Cerebellar cortex (tissue), 1 donor: ENCODE measurements at regions not wholly inside any gene's neighbourhood (a gene's known extent, or its start where the extent isn't known, plus 50 kb on each side); places are given as distances from the start of the nearest gene placed in this dataset.

Source experiments
- DNase-seq: peaks from one replicate; pipeline ENCODE4 v3.0.0-alpha.2; 2015; ENCODE audit warnings: low spot score

DNA sequence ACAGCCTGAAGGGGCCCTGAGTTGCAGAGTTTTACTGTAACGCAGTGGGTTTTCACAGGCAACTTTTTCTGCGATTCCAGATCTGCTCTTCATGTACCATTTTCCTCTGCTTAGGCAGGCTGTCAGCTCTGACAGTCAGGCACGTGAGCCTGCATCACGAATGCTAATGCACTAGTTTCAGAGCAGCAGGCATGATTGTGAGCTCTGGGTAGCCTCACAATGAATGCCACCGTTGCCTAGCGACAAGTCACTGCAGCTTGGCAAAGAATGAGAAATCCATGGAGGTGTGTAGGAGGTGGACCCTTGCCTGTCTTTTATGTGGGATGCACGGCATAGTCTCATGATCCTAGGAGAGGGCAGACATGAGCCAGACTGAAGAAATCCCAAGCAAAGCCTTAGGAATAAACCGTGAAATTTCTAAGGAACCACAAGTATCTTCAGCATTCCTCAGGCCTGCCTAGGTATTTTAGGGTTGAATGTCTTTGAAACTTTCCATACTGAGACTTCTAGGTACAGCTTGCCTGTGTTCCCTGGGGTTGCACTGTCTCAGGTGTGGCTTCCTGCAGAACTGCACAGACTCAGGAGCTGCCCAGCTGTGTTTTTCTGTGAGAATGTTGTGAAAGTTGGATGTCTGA lies 774.7 kb upstream of the TSPY4 start:
- no peak for DNase-seq

DNA sequence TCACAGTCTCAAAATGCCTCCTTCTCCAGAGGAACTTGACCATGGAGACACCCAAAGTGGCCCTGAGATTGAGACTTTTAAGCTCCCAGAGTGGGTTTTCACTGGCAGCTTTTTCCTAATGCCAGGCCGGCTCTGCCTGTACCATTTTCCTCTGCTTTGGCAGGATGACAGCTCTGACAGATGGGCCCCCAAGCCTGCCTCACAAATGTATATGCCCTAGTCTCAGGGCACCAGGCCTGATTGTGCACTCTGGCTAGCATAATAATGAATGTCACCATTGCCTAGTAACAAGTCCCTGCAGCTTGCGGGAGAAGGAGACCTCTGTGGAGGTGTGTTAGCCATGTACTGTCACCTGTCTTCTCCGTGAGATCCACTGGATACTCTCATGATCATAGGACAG lies 772.8 kb upstream of the TSPY4 start:
- peak; percentile 75 for DNase-seq

DNA sequence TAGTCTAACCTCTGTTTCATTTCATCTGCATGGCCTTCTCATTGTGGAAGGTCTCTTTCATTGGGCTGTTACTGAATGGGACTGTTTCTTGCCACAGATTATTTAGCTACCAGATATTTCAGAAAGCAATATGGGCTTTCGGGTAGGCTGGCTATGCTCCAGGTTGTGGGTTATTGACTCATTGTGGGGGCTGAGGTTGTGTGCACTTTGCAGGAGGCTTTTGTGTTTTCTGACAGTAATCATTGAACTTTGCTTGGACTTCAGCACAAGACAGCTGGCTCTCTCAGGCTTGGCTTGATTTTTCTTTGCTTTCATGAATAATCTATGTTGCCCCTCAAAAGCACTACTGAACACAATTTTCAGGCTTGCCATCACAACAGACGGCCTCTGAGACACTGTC lies 771.1 kb upstream of the TSPY4 start:
- DNase-seq: no peak

DNA sequence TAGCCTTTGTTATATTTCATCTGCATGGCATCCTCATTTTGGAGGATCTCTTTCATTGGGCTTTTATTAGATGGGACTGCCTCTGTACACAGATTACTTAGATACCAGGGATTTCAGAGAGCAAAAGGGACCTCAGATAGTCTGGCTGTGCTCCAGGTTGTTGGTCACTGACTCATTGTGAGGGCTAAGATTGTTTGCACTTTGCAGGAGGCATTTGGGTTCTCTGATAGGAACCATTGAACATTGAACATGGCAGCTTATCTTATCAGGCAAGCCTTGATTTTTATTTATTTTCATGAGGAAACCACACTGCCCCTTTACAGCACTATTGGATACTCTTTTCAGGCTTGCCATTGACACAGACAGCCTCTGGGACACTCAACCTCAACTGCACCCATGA lies 766.9 kb upstream of the TSPY4 start:
- DNase-seq: no peak

DNA sequence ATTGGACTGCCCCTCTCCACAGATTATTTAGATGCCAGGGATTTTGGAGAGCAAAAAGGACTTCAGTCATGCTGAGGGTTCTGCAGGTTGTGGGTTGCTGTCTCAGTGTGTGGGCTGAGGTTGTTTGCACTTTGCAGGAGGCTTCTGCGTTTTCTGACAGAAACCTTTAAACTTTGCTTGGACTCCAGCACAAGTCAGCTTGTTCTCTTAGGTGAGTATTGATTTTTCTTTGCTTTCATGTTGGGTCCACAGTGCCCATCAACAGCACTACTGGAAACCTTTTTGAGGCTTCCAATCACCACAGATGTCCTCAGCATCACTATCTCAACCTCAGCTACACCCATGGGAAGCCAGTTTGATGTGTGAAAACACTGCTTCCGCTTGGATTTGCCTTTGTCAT lies 764.3 kb upstream of the TSPY4 start:
- no peak for DNase-seq

DNA sequence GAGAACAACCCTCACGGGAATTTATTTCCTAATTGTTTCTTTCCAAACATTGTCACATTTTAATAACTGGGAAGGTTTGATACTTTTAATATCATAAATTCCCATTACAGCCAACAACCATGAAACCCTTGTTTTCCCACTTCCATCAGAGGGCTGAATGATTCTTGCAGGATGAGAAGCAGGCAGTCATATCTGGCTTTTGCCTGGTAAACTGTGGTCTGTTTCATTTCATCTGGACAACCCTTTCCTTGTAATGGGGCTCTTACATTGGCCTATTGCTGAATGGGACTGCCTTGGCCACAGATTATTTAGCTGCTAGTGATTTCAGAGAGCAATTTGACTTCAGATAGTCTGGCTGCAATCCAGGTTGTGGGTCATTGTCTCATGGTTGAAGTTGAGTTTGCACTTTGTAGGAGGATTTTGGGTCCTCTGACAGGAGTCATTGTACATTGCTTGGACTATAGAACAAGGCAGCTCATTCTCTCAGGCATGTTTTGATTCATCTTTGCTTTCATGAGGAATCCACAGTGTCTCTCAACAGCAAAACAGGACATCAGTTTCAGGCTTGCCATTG lies 754.9 kb upstream of the TSPY4 start:
- no peak for DNase-seq

DNA sequence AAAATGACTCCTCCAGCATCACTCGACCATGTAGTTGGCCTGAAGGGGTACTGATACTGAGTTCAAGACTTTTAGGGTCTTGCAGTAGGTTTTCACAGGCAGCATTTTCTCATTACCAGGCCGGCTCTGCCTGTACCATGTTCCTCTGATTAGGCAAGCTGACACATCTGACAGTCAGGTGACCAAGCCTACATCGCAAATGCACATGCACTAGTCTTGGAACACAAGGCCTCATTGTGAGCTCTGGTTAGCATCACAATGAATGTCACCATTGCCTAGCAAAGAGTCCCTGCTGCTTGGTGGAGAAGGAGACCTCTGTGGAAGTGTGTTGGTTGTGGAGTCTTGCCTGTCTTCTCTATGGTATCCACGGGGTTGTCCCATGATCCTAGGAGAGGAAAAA lies 754.1 kb upstream of the TSPY4 start:
- DNase-seq: no peak

DNA sequence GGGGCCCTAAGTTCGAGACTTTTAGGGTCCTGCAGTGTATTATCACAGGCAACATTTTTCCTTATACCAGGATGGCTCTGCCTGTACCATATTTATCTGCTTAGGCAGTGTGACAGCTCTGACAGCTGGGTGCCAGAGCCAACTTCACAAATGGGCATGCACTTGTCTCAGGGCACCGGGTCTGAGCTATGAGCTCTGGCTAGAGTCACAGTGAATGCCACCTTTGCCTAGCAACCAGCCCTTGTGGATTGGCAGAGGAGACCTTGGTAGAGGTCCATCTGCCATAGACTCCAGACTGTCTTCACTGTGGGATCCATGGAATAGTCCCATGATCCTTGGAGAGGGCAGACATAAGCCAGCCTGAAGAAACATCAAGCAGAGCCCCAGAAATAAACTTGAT lies 746.6 kb upstream of the TSPY4 start:
- peak; percentile 92 for DNase-seq

DNA sequence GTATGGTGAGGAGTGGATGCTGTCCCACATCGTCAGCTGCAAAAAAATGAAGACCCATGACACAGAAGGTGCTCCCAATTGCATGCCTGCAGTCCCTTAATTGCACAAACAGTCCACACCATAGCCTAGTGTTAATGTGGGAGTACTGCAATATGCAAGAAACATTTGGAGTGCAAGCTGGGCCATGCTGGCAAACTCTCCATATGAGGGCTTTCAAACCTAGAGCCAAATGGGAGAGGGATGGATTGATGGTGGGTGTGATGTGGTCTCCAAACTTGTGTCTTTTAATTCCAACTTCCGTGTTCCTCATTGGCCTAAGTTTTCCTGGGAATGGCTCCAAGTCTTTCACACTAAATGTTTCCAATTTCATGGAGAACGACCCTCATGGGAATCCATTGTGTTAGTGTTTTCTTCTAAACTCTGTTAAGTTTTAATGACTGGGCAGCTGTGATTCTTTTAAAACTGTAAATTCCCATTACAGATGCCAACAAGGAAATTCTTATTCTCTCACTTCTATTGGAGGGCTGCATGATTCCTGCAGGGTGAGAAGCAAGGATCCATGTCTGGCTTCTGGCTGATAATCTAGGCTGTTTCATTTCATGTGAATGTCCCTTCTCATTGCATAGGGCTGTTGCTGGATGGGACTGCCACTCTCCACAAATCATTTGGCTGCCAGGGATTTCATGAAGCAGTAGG lies 745.3 kb upstream of the TSPY4 start:
- no peak for DNase-seq

DNA sequence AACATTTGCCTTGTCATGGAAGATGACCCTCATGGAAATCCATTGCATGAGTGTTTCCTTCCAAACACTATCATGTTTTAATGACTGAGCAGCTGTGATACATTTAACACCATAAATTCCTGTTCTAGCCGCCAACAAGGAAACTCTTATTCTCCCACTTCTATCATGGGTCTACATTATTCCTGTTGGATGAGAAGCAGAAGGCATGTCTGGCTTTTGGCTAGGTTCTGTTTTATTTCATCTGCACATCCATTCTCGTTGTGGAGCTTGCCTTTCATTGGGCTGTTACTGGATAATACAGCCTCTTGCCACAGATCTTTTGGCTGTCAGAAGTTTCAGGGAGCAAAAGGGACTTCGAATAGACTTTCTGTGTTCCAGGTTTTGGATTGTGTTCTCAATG lies 742.6 kb upstream of the TSPY4 start:
- DNase-seq: no peak

DNA sequence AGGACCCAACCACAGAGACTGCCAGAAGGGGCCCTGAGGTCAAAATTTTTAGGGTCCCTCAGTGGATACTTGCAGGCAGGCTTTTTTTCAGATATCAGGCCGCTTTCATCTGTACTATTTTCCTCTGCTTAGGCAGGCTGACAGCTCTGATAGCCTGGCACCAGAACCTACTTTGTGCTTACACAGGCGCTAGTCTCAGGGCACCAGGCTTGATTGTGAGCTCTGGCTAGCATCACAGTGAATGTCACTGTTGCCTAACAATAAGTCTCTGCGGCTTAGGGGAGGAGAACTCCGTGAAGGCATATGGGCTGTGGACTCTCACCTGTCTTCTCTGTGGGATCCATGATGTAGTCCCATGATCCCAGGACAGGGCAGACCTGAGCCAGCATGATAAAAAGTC lies 738.1 kb upstream of the TSPY4 start:
- DNase-seq: no peak

DNA sequence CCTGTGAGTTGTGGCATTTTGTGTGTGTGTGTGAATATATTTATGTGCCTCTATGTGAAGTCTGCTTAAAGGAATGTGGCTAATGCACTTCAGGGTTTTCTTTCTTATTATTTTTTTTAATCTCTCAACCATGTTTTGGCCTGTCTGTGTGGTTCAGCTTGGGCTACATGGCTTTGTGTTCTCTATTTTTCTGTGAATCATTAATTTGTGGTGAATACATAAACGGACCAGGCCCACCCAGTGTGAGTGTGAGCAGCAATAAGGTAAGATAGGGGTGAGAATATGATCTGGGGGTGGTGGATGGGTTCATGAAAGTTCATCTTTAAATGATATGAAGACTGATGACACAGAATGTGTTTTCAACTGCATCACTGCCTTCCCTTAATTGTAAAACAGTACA lies 726.6 kb upstream of the TSPY4 start:
- DNase-seq: no peak

DNA sequence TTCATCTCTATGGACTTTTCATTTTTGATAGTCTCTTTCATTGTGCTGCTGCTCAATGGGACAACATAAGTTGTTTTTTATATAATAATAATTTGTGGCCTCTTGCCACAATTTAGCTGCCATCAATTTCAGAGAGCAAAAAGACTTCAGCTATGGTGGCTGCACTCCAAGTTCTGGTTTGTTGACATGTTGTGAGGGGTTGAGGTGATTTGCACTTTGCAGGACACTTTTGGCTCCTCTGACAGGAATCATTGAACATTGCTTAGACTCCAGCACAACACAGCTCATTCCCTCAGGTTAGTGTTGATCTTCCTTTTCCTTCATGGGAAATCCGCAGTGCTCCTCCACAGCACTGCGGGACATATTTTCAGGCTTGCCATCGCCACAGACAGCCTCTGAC lies 725.4 kb upstream of the TSPY4 start:
- DNase-seq: peak; percentile 19

DNA sequence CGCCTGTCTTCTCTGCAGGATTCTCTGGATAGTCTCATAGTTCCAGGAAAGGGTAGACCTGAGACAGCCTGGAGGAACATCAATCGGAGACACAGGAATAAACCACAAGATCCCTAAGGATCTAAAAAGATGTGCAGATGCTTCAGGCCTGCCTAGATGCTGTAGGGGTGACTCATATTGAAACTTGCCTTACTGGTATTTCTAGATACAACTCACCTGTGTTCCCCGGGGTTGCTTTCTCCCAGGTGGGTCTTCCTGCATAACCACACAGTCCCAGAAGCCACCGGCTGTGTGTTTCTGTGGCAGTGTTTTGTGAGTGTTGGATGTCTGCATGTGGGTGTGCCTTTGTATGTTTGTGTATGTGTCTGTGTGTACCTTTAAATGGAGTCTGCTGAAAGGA lies 719.0 kb upstream of the TSPY4 start:
- DNase-seq: no peak

DNA sequence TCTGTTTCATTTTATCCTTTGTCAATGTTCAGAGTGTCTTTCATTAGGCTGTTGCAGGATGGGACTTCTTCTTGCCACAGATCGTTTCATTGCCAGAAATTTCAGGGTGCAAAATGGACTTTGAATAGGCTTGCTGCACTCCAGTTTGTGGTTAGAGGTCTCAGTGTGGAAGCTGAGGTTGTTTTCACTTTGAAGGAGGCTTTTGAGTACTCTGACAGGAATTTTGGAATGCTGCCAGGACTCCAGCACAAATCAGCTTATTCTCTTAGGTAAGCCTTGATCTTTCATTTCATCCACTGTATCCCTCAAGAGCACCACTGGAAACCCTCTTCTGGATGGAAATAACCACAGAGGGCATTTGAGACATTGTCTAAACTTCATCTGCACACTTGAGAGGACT lies 715.1 kb upstream of the TSPY4 start:
- DNase-seq: no peak

DNA sequence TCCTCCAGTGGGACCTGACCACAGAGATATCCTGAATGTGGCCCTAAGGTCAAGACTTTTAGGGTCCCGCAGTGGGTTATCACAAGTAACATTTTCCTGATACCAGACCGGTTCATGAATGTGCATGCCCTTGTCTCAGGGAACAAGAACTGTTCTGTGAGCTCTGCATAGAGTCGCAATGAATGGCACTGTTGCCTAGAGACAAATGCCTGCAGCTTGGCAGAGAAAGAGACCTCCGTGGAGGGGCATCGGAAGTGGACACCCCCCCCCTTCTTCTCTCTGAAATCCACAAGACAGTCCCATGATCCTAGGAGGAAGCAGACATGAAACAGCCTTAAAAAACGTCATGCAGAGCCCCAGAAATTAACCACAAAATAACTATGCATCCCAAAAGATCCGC lies 714.4 kb upstream of the TSPY4 start:
- no peak for DNase-seq

DNA sequence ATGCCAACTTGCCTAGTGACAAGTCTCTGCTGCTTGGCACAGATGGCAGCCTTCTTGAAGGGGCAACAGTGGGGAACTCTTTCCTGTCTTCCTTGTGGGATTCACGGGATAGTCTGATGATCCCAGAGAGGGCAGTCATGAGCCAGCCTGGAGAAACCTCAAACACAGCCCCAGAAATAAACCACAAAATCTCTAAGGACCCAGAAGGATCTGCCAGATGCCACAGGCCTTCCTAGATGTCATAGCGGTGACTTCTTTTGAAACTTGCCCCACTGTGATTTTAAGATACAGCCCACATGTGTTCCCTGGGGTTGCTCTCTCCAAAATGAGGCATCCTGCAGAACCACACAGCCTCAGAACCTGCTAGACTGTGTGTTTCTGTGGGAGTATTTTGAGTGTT lies 707.6 kb upstream of the TSPY4 start:
- no peak for DNase-seq

DNA sequence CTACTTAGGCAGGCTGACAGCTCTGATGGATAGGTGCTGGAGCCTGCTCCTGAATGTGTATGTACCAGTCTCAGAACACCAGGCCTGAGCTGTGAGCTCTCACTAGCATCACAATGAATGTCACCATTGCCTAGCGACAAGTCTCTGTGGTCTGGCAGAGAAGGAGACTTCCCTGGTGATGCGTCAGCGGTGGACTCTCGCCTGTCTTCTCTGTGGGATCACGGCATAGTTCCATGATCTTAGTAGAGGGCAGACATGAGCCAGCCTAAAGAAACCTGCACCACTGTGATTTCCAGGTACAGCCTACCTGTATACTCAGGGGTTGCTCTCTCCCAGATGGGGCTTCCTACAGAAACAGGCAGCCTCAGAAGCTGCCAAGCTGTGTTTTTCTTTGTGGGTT lies 699.2 kb upstream of the TSPY4 start:
- no peak for DNase-seq

DNA sequence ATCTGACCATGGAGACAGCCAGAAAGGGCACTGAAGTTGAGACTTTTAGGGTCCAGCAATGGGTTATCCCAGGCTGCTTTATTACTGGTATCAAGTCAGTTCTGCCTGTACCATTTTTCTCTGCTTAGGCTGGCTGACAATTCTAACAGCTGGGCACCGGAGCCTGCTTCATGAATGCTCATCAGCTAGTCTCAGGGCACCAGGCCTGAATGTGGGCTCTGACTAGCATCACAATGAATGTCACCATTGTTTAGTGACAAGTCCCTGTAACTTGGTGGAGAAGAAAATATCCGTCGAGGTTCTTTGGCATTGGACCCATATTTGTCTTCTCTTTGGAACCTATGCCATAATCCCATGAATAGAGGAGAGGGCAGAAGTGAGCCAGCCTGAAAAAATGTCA lies 692.3 kb upstream of the TSPY4 start:
- DNase-seq: no peak

DNA sequence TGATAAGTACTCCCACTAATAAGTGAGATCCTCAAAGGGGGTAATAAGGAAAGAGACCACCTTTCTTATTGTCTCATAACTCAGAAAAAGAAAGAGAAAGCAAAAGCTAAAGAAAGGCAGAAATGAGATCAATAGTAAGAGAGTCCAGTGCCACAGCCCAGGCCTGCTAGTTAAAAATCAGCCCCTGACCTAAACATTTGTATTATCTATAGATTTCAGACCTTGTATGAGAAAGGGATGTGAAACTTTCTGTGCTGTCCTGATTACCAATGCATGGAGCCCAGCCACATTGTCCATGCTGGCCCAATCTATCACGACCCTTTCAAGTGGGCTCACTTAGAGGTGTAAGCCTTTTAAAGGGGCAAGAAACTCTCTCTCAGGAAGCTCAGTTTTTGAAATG lies 684.8 kb upstream of the TSPY4 start:
- no peak for DNase-seq

DNA sequence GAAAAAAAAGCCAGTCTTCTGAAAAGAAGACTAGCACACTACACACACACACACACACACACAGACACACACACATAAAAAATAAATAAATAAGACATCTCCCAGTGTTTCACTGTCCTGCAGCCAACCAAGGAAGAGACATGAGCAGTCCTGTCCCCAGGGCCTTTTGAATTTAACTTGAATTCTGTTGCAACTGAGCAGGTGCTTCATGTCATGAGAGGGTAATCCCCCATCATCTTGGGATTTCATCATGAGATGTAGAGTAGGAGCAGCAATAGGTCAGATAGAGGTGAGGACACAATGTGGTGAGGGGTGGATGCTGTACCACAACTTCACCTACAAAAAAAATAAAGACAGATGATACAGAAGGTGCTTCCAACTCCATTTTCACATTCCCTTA lies 682.2 kb upstream of the TSPY4 start:
- DNase-seq: no peak

DNA sequence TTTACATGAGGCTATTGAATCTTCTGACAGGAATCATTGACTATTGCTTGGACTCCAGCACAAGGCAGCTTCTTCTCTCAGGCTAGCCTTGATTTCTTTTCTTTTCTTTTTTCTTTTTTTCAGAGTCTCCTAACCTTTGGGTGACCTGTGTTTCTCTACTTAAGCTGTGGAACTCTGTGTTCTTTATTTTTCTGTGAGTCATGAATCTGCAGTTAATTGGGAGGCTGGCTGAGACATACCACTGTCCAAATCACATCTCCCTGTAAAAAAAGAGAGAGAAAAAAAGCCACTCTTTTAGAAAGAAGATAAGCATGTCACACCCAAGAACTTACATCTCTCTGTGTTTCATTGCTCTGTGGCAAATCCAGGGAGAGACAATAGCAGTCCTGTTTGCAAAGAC lies 681.2 kb upstream of the TSPY4 start:
- DNase-seq: no peak

DNA sequence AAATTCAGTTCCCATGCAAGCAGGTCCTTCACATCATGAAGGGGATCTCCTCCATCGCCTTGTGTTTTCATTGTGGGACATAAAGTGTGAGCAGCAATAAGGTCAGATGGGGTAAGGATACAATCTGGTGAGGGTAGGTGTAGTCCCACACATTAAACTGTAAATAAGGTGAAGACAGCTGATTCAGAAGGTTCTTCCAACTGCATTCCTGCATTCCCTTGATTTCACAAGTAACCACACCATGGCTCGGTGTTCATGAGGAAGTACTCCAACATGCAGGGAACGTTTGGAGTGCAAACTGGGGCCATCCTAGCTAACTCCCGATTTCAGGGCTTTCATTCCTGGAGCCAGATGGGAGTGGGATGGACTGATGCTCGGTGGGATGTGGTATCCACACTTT lies 680.7 kb upstream of the TSPY4 start:
- DNase-seq: no peak

DNA sequence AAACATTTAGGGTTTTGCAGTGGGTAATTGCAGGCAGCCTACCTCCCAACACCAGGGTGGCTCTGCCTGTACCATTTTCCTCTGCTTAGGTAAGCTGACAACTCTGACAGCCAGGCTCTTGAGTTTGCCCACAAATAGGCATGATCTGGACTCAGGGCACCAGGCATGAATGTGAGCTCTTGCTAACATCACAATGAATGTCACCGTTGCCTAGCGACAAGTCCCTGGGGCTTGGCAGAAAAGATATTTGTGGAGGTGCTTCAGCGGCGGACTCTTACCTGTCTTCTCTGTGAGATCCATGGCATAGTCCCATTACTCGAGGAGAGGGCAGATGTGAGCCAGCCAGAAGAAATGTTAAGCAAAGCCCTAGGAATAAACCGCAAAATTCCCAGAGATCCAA lies 677.5 kb upstream of the TSPY4 start:
- DNase-seq: peak; percentile 27
